ENCODE measurements at regions not wholly inside any gene's neighbourhood (a gene's known extent, or its start where the extent isn't known, plus 50 kb on each side); places are given as distances from the start of the nearest gene placed in this dataset.

DNA sequence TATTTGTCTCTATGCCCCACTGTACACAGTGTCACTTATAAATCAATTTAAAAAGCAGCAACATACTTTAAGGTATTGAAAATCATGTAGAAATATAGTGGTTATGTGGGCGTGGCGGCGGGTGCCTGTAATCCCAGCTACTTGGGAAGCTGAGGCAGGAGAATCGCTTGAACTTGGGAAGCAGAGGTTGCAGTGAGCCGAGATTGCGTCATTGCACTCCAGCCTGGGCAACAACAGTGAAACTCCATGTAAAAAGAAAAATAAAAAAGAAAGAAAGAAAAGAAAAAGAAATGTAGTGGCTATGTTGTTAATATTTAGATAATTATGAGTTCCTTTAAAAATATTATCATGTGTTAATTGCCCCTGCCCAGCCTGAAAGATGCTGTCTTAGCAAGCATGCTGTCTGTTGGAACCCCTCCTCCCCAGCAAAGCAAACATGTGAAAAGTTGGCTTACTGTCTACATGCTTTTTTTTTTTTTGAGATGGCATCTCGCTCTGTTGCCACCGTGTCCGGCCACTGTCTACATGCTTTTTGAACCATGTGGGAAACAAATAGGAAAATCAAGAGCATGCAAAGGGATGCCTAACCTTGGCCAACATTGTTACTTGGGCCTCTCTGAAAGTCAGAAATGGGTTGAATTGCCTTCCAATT lies 151.4 kb upstream of the TSHZ2 start:
- DNase-seq (ENCODE audit: low read depth), result no peak

DNA sequence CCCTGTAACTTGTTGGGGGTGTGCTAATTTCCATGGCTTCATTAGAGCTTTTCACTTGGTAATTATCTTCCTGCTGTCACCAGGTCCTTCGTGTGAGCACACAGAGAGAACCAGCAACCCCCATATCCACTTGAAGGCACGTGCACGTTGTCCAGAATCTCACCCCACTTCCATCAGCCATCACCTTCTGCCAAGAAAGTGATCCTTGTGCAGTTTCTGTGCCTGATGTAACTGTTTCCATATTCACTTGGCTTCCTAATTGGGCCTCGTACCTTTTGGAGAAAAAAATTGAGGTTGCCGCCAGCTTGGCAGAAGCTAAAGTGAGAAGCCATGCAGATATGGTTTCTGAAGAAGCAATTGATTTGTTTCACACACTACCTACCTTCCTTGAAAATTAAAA lies 153.7 kb upstream of the TSHZ2 start:
- DNase-seq (ENCODE audit: low read depth), result no peak

GRCh38 chr20:52817981-52818380 lies 154.2 kb upstream of the TSHZ2 start:
- DNase-seq (ENCODE audit: low read depth), result no peak

DNA sequence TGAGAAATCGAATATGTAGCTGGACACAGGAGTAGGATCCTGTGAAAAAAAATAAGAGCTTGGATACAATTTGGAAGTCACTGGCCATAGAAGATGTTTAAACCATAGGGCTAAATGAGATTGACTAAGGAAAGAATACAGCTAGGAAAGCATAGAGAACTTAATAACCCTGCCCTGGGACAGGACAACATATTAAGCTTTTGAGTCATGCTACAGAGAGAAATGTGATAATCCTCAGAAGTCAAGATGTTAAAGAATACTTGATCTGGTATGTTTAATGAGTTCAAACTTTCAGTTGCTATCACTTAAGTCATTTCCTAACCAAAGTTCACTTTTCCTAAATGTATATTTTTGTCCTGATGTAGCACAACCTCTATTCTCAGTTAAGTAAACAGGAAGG lies 154.6 kb upstream of the TSHZ2 start:
- DNase-seq (ENCODE audit: low read depth), result no peak

DNA sequence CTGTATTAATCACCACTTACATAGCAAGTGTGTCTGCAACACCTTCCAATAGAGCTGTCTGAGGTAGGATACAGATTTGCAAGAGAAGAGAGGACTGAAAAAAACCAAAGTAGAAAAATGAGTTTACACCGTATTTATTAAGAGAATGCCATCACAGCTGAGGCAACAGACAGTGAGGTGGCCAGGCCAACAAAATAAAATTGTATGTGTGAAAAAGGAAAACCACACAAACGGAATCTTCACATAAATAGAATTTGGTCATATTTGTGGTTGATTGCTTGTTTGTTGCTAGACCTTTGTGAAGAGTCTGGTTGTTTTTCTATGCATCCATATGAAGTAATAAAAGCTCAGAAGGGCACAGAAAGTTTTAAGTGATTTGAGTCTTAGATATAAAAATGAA lies 157.8 kb upstream of the TSHZ2 start:
- DNase-seq (ENCODE audit: low read depth), result no peak

DNA sequence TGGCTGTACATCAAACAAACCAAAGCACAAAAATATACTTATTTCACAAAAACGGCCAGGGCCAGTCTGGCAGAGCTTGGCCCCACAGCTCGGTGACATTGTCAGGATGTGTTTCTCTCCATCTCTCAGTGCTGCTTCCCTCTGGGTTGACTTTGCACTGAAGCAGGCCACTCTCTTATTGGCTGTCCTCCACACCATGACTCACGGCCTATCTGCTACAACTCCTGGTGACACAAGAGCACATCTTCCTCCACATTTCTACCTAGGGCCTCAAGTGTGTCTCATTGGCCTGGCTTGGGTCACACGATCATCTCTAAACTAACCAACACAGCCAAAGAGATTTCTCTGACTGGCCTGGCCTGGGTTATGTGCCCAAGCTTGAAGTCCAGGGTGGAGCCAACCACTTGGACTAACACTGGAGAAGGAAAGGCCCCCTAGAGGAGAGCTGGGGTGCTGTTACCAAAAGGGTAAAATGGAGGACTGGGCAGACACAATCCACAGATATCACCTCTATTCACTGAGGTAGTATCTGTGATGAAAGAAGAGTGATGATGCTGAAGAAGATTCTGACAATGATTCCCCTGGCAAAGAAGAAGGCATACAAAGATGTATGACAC lies 159.8 kb upstream of the TSHZ2 start:
- no peak for DNase-seq (ENCODE audit: low read depth)

DNA sequence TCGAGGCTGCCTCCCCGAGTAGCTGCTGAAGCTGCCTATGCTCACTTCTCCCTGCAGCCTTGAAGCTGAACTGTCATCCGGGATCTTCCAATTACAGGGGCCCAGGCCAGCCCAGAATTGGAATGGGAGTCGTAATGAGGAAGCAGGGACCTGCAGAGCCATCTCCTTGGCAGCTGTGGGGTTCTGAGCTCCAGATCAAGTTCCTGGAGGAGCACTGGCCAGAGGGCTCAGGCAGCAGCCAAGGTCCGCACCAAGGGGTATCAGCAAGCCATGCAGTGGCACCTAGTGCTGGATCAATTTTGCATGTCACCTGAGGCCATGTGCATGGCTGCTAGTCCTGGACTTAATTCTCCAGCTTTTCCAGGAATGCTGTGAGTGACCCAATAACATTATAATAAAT lies 163.2 kb upstream of the TSHZ2 start:
- DNase-seq (ENCODE audit: low read depth), result no peak

DNA sequence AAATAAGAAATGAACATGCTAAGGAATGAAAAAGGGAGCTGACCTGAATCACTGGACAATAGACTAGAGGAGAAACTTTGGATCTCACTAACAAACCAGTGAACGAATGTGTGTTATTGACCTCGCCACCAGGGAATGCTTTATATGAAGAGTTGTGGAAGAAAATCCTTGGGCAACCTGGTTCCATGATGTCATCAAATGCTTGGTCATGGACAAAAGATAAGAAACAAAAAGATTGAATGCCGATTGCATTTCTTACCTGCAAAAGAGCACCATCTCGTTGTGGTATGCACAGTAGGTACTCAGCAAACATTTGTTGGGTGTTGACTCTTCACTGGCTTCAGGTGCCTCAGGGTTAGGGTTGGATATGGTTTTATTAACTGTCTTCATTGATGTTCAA lies 165.2 kb upstream of the TSHZ2 start:
- no peak for DNase-seq (ENCODE audit: low read depth)

- DNase-seq (ENCODE audit: low read depth), result no peak
Measured at GRCh38 chr20:52805843-52806242, 166.3 kb upstream of the TSHZ2 start.

- DNase-seq (ENCODE audit: low read depth), result no peak
Measured at GRCh38 chr20:52805296-52805571, 166.9 kb upstream of the TSHZ2 start.

DNA sequence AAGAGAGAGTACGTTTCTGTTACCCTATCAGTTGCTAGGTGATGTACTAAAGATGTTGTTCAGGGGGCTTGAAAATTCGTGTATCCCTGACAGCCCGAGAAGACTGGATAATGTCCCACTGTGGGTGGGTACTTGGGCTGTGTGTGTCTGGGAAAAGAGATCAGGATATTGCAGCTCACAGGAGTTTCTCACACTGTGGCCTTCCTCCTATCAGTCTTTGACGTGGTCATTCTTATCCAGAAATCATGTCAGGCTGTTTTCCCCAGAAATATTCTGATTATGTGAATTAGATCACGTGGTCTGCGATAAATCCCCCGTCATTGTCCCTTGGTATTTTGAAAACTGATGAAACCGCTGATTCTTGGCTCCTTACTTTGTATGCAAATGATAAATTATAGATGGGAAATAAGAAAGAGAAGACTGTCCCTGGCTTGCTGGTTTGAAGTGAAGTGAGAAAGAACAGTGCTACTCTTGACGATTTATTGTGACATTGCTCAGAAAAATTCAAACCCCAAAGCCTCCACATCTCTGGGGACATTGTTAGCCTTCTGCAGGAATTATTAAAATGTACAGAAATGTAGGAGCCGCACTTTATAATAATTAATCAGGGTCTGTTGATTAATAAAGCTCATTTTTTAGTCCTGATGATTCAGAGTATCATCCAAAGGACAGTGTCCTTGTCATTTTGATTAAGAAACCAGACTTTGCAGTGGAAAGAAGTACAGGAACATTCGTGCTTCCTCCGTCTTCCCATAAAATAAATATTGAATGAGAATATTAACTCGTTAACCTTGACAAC lies 167.5 kb upstream of the TSHZ2 start:
- no peak for DNase-seq (ENCODE audit: low read depth)

GRCh38 chr20:52801628-52802006 lies 170.5 kb upstream of the TSHZ2 start:
- DNase-seq (ENCODE audit: low read depth), result no peak

DNA sequence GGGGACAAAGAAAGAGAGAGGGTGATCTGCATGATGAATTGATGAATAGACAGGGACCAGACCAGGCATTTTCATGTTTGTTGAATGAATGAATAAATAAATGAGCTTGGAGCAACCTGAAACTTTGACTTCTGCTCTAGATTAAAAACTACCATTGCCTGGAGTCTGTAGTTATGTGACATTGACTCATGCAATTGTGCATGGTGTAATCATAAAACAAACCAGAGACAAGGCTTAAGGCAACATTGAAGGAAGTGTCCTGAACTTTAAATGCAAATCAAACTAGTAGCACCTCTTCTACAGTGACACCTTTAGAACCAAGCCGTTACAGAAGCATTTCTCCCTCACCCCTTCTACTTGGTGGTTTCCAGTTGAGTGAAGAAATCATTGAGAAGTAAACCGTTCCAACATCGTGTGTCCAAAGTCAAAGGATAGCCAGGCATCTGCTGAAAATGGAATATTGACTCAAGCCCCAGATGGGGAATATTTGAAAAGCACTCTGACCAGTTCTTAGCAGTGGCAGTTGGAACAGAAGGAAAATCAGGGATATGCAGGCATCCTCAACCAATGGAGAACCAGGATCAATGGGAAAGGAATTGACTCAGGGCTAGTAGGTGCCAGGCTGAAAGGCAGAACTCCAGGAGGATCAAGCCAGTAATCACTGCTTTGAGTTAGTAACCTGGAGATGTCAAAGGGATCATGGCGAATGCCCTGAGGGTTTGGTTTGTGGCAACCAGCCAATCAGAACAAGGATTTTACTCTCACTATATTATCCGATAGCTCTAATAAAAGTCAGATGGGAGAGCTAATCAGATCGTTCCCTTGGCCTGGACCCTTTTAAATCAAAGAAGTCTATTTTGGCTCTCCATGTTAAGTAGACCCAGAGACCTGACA lies 171.2 kb upstream of the TSHZ2 start:
- no peak for DNase-seq (ENCODE audit: low read depth)

DNA sequence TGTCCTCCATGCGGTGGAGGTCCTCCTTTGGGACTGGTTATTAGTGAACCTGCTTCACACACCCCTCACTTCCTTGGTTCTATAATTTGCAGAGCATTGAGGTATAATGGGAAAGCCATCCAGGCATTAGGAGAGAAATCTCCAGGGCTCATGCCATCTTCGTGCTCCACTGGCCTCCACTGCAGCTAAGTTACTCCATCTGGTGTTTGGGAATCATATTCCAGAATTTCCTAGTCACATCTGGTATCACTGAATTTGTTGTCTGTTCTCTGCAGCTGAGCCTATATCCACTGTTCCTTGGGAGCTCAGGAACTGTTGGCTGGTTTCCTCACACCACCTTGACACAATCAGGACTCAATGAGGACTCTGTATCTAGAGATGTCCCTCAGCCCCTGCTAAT lies 173.0 kb upstream of the TSHZ2 start:
- DNase-seq (ENCODE audit: low read depth), result no peak

GRCh38 chr20:52798124-52798523 lies 174.0 kb upstream of the TSHZ2 start:
- no peak for DNase-seq (ENCODE audit: low read depth)

DNA sequence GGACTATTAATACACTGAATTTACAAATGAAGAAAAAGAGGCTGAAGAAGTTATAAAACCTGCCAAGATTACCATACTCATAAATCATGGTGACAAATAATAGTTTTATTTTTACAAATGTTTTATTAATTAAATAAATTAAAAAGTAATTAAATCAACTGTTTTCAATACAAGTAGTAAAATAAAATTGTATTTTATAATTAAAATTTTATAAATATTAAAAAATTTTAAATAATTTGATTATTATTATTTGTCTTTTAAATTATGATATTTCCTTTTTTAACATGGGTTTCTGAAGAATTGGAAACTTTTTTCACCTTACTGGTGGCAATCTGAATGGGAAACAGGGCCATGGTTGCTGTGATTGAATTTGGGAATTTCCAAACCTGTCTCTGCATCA lies 177.3 kb upstream of the TSHZ2 start:
- DNase-seq (ENCODE audit: low read depth), result no peak

DNA sequence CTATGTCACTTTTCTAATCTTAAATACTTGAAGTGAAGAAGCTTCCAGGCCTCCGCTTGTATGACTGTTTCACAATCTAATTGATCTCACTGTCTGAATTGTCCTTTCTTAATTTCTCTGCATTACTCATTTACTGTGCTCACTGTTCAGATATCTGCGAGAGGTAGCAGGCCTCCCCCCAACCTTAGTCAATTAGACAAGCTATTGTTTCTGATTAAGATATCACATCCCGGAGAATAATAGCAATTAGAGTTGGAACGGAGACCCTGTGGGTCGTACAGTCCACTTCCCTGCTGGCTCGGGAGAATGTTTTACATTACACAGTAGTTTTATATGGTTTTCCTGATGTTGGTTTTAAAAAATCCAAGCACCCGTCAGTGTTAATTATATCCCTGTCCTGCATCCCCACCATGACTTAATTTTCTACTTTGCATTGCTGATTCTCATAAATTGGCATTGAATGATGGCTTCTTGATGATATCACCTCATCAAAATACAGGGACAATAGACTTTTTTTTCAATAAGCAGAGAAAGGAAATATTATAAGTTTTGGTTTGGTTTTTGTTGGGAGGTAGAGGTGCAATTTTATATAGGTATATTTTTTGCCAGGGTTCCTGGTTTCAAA lies 178.7 kb upstream of the TSHZ2 start:
- DNase-seq (ENCODE audit: low read depth), result no peak

DNA sequence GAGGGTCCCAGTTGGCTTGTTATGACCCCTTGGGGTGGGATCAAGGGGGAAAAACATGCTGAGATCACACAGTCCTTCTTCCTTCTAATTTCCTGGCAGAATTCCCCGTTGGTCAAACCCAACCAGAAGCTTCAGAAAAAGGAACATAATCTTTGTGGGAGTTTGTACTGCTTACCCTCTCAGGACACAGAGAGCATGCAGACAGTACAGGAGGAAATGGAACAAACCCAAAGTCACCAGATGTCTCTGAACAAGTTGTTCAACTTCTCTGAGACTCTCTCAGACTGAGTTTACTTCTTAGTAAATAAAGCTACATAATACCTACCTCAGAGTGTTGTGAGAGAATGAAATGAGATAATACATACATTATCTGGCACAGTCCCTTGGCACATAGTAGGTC lies 181.1 kb upstream of the TSHZ2 start:
- no peak for DNase-seq (ENCODE audit: low read depth)

GRCh38 chr20:52789716-52790115 lies 182.4 kb upstream of the TSHZ2 start:
- no peak for DNase-seq (ENCODE audit: low read depth)

DNA sequence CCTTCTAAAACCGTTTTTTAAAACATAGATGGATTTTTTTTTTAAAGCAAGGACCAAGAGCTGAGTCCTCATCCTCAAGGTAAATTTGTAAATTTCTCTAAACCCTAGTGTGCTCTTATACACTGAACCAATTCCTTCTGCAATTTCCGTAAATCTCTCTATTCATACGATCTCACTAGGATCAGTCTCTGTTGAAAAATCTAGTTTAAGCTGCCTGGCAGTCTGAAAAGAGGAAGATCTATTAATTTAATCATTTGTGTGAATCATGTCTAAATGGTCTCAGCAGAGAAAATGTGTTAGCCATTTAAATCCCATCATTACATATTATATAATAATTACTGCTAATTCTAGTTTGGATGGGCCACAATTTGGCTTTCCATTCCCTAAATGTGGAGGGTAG lies 184.2 kb upstream of the TSHZ2 start:
- DNase-seq (ENCODE audit: low read depth), result no peak

GRCh38 chr20:52787216-52787615 lies 184.9 kb upstream of the TSHZ2 start:
- no peak for DNase-seq (ENCODE audit: low read depth)

DNA sequence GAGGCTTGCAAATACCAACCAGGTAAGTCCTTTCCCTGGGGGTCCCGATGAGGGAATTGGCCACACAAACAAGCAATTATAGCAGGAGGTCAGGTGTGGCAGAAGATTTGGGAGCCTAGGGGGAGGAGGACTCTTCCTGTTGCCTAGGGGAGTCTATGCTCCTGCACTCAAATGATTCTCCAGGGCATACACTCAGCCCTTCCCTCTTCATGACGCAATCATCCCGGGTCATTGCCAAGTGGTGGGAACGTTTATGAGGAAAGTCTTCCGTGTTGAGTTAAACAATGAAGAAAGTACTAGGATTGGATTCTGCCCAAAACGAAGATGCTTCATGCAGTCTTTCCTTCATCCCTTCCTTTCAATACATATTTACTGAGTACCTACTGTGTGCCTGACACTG lies 186.5 kb upstream of the TSHZ2 start:
- no peak for DNase-seq (ENCODE audit: low read depth)

All from stimulated activated CD8-positive, alpha-beta memory T cell treated with anti-CD3 and anti-CD28 coated beads, Interleukin-15, amount 100 ng/mL, for 1 hour (primary cell).